HL-60 (cell line): ENCODE measurements at regions not wholly inside any gene's neighbourhood (a gene's known extent, or its start where the extent isn't known, plus 50 kb on each side); places are given as distances from the start of the nearest gene placed in this dataset.

Experiments used
- DNase-seq, 2 experiments: peaks; one replicate each; pipeline ENCODE4 v3.0.0-alpha.2; 2010 to 2020; ENCODE audit warnings: low read depth in 1 of 2, low spot score in 1 of 2
- H3K27ac ChIP-seq: fragments of 250-450 bp; sonication (Bioruptor Pico); replicated peaks from 2 replicates; pipeline ENCODE4 v1.5.1; 2020; ENCODE audit warnings: mild to moderate bottlenecking, moderate library complexity
- H3K27me3 ChIP-seq: fragments of 250-450 bp; sonication (Bioruptor Pico); 2 replicates; pipeline ENCODE4 v1.5.1; 2021; ENCODE audit warnings: mild to moderate bottlenecking, moderate library complexity; ENCODE audit not compliant: insufficient read depth, poor library complexity, severe bottlenecking
- H3K4me3 ChIP-seq: replicated peaks from 2 replicates; pipeline ENCODE4 v1.5.1; 2011; ENCODE audit warnings: mild to moderate bottlenecking, control low read depth, low read length; ENCODE audit not compliant: insufficient read depth
- CTCF ChIP-seq: IDR thresholded peaks from one replicate; pipeline ENCODE4 v1.5.1; 2011; ENCODE audit warnings: low read length, control low read depth, inconsistent platforms; ENCODE audit not compliant: insufficient read depth
- GABPA ChIP-seq: IDR thresholded peaks from 2 replicates; pipeline ENCODE4 v1.6.1; 2012; ENCODE audit warnings: low read depth
- POLR2AphosphoS5 ChIP-seq: IDR thresholded peaks from 2 replicates; pipeline ENCODE4 v1.6.1; 2012; ENCODE audit warnings: low read depth
- REST ChIP-seq: IDR thresholded peaks from 2 replicates; pipeline ENCODE4 v1.6.1; 2012; ENCODE audit warnings: low read depth; ENCODE audit not compliant: insufficient replicate concordance
- SPI1 ChIP-seq: IDR thresholded peaks from 2 replicates; pipeline ENCODE4 v1.6.1; 2012; ENCODE audit warnings: low read depth, mild to moderate bottlenecking, borderline replicate concordance

- no peak overlapping the region for H3K4me3 ChIP-seq
- no peak overlapping the region for H3K27ac ChIP-seq
- DNase-seq: no peak
- TF ChIP-seq GABPA (no peak), POLR2AphosphoS5 (no peak), REST (no peak), SPI1 (no peak), CTCF (no peak)
- H3K27me3 ChIP-seq: no peaks in the 10 kb centered on the region
These were observed 1069.8 kb downstream of the IGSF11 start for GRCh38 chr3:117964814-117965213.

- DNase-seq: no peak
- no peak for TF ChIP-seq GABPA
- no peak for TF ChIP-seq POLR2AphosphoS5
- TF ChIP-seq CTCF: no peak
- TF ChIP-seq SPI1: no peak
- no peak for TF ChIP-seq REST
- Histone ChIP-seq H3K27me3 (no peaks in the 10 kb centered on the region), H3K27ac (no peak overlapping the region), H3K4me3 (no peak overlapping the region)
These were observed 1057.0 kb downstream of the IGSF11 start for GRCh38 chr3:117977504-117978228.

GRCh38 chr3:117979466-117979865 lies 1055.2 kb downstream of the IGSF11 start:
- Histone ChIP-seq H3K4me3 (no peak overlapping the region), H3K27me3 (no peaks in the 10 kb centered on the region), H3K27ac (no peak overlapping the region)
- no peak for TF ChIP-seq REST
- TF ChIP-seq GABPA: no peak
- no peak for TF ChIP-seq POLR2AphosphoS5
- no peak for TF ChIP-seq SPI1
- no peak for TF ChIP-seq CTCF
- DNase-seq: no peak
